Activated CD4-positive, alpha-beta T cell treated with anti-CD3 and anti-CD28 coated beads for 24 hours (primary cell): ENCODE measurements at regions not wholly inside any gene's neighbourhood (a gene's known extent, or its start where the extent isn't known, plus 50 kb on each side); places are given as distances from the start of the nearest gene placed in this dataset.
"Not testable (repeated sequence)": the region's sequence is repeated elsewhere in the genome, so short reads cannot be mapped to it uniquely, and the experiment has no call there.

ENCODE experiments used
- DNase-seq, 2 donors: peaks; one replicate each; pipeline ENCODE4 v3.0.0-alpha.2; 2020; ENCODE audit warnings: low read depth in 2 of 2

GRCh38 chr12:31906557-31907301 is 52.5 kb upstream of the RESF1 start:
- no peak for DNase-seq

GRCh38 chr12:31903025-31903424 is 56.2 kb upstream of the RESF1 start:
- DNase-seq = no peak

- no peak for DNase-seq
Observed at GRCh38 chr12:31900271-31900670, 58.9 kb upstream of the RESF1 start.

GRCh38 chr12:31899109-31899508 is 60.1 kb upstream of the RESF1 start:
- no peak for DNase-seq

GRCh38 chr12:31897781-31898503 is 61.3 kb upstream of the RESF1 start:
- DNase-seq = no peak

- DNase-seq = not testable (repeated sequence)
Observed at GRCh38 chr12:31897092-31897491, 62.1 kb upstream of the RESF1 start.

- peak; percentile 65 to 87 for DNase-seq
Observed at GRCh38 chr12:31896514-31897039, 62.6 kb upstream of the RESF1 start.

- DNase-seq = no peak
Observed at GRCh38 chr12:31895449-31896150, 63.6 kb upstream of the RESF1 start.

GRCh38 chr12:31890295-31891285 is 68.6 kb upstream of the RESF1 start:
- DNase-seq = no peak

GRCh38 chr12:31887109-31887811 is 72.0 kb upstream of the RESF1 start:
- DNase-seq = no peak

- DNase-seq = not testable (repeated sequence)
Observed at GRCh38 chr12:31882682-31883081, 76.5 kb upstream of the RESF1 start.

GRCh38 chr12:31880340-31880739 is 78.9 kb upstream of the RESF1 start:
- no peak for DNase-seq

- no peak for DNase-seq
Observed at GRCh38 chr12:31877884-31878283, 81.3 kb upstream of the RESF1 start.

- no peak for DNase-seq
Observed at GRCh38 chr12:31876568-31877424, 82.4 kb upstream of the RESF1 start.

GRCh38 chr12:31875609-31875964 is 83.6 kb upstream of the RESF1 start:
- DNase-seq = no peak

GRCh38 chr12:31874961-31875608 is 84.1 kb upstream of the RESF1 start:
- peak; percentile 42 to 43 for DNase-seq

GRCh38 chr12:31872831-31873604 is 86.2 kb upstream of the RESF1 start:
- DNase-seq = no peak

GRCh38 chr12:31869972-31870371 is 89.2 kb upstream of the RESF1 start:
- no peak for DNase-seq
